K562 (cell line): ENCODE measurements at regions not wholly inside any gene's neighbourhood (a gene's known extent, or its start where the extent isn't known, plus 50 kb on each side); places are given as distances from the start of the nearest gene placed in this dataset.

Source experiments
- BRD9 ChIP-seq: fragments of 450-650 bp; IDR thresholded peaks from 2 replicates; pipeline ENCODE4 v1.6.1; 2018; ENCODE audit warnings: low read depth; ENCODE audit not compliant: partially characterized antibody
- CBFA2T2 ChIP-seq: fragments of 450-650 bp; conservative IDR thresholded peaks from 2 replicates; pipeline ENCODE4 v1.6.1; 2017; ENCODE audit warnings: mild to moderate bottlenecking
- CBX5 ChIP-seq: IDR thresholded peaks from 2 replicates; pipeline ENCODE4 v1.6.1; 2014; ENCODE audit warnings: low read depth, borderline replicate concordance
- ELF2 ChIP-seq: fragments of 250-450 bp; sonication (Bioruptor Pico); IDR thresholded peaks from 2 replicates; pipeline ENCODE4 v1.5.0; 2021; ENCODE audit warnings: mild to moderate bottlenecking
- EZH2 ChIP-seq: IDR thresholded peaks from 2 replicates; pipeline ENCODE4 v1.6.1; 2012; ENCODE audit warnings: low read depth, mild to moderate bottlenecking, inconsistent platforms, low read length, borderline replicate concordance
- HLTF ChIP-seq: fragments of 450-650 bp; IDR thresholded peaks from 2 replicates; pipeline ENCODE4 v1.6.1; 2016
- KLF16 ChIP-seq: IDR thresholded peaks from 2 replicates; pipeline ENCODE4 v1.6.1; 2016; ENCODE audit warnings: antibody characterized with exemption
- PCBP2 ChIP-seq: fragments of 200-400 bp; formaldehyde crosslinking; IDR thresholded peaks from 2 replicates; pipeline ENCODE4 v1.6.1; 2018; ENCODE audit warnings: low read length, low read depth, mild to moderate bottlenecking, moderate library complexity; ENCODE audit not compliant: poor library complexity, severe bottlenecking
- PHF21A ChIP-seq: fragments of 450-650 bp; IDR thresholded peaks from 2 replicates; pipeline ENCODE4 v1.6.1; 2017; ENCODE audit warnings: low read depth, borderline replicate concordance
- RBBP5 ChIP-seq: fragments of 200-600 bp; sonication (generic); IDR thresholded peaks from 2 replicates; pipeline ENCODE4 v1.6.1; 2012; ENCODE audit warnings: borderline replicate concordance, mild to moderate bottlenecking, low read length, control low read depth, inconsistent platforms; ENCODE audit not compliant: insufficient read depth, poor library complexity, severe bottlenecking
- RBM14 ChIP-seq: fragments of 200-400 bp; formaldehyde crosslinking; IDR thresholded peaks from 2 replicates; pipeline ENCODE4 v1.6.1; 2018; ENCODE audit warnings: low read depth, mild to moderate bottlenecking, low read length, moderate library complexity, borderline replicate concordance; ENCODE audit not compliant: insufficient read depth
- RCOR1 ChIP-seq, 2 experiments: IDR thresholded peaks; 2 replicates each; pipeline ENCODE4 v1.6.1; 2012; ENCODE audit warnings: low read depth in 2 of 2, low read length in 2 of 2, borderline replicate concordance in 1 of 2, improper control_type of control experiment in 1 of 2
- RNF2 ChIP-seq: sonication (generic); IDR thresholded peaks from 2 replicates; pipeline ENCODE4 v1.6.1; 2016
- TEAD4 ChIP-seq, 2 experiments: sonication (generic) in 1 of 2; formaldehyde crosslinking in 1 of 2; IDR thresholded peaks; 2 replicates each; pipeline versions ENCODE4 v1.6.1 to v1.8.0; 2012 to 2022; ENCODE audit warnings: borderline replicate concordance in 1 of 2, inconsistent platforms in 1 of 2, low read length in 1 of 2, mild to moderate bottlenecking in 1 of 2, missing genetic modification reagents in 1 of 2
- YBX1 ChIP-seq: fragments of 450-650 bp; IDR thresholded peaks from 2 replicates; pipeline ENCODE4 v1.7.1; 2016; ENCODE audit warnings: mild to moderate bottlenecking
- ZC3H8 ChIP-seq: fragments of 450-650 bp; IDR thresholded peaks from 2 replicates; pipeline ENCODE4 v1.6.1; 2017
- ZNF589 ChIP-seq: fragments of 200-800 bp; sonication (Bioruptor generic); IDR thresholded peaks from 2 replicates; pipeline ENCODE4 v1.6.1; 2016; ENCODE audit warnings: low read depth, missing genetic modification characterization, missing compliant biosample characterization
- ZNF717 ChIP-seq: fragments of 250-450 bp; sonication (Bioruptor Pico); IDR thresholded peaks from 2 replicates; pipeline ENCODE4 v1.5.0; 2021
- ZNF75A ChIP-seq: fragments of 450-650 bp; formaldehyde crosslinking; IDR thresholded peaks from 2 replicates; pipeline ENCODE4 v1.4.0; 2020; ENCODE audit warnings: mild to moderate bottlenecking
- TF ChIP-seq, protein P1 (sequence below): fragments of 450-650 bp; IDR thresholded peaks from 2 replicates; pipeline ENCODE4 v1.6.1; 2017; ENCODE audit warnings: antibody characterized with exemption
- TF ChIP-seq, protein P2 (sequence below): fragments of 250-450 bp; sonication (Bioruptor Pico); IDR thresholded peaks from 2 replicates; pipeline ENCODE4 v1.6.1; 2021; ENCODE audit warnings: mild to moderate bottlenecking
- TF ChIP-seq, protein P3 (sequence below): sonication (generic); formaldehyde crosslinking; IDR thresholded peaks from 2 replicates; pipeline ENCODE4 v1.8.1; 2023; ENCODE audit warnings: mild to moderate bottlenecking, missing genetic modification reagents
- TF ChIP-seq, protein P4 (sequence below): IDR thresholded peaks from 2 replicates; pipeline ENCODE4 v1.6.1; 2012; ENCODE audit warnings: low read depth, low read length, improper control_type of control experiment, borderline replicate concordance

DNA sequence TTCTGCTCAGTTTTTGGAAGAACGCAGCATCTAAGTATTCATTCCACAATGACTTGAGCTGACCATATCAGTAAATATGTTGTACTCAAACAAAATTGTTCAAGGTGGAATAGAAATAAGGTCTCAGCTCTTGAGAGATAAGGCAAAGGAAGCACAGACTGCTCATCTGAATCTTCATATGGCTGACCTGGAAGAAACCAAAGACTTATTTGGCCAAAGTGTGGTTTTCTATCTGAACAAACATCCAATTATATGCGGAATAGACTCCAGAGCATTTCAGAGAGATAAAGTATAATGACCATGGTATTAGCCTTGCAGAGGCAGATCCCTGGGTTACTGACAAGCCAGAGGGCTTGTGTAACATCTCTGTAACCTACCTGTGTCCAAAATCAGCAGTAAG, 308.7 kb downstream of the CD83 start (continued):
- TF ChIP-seq, protein P1, sequence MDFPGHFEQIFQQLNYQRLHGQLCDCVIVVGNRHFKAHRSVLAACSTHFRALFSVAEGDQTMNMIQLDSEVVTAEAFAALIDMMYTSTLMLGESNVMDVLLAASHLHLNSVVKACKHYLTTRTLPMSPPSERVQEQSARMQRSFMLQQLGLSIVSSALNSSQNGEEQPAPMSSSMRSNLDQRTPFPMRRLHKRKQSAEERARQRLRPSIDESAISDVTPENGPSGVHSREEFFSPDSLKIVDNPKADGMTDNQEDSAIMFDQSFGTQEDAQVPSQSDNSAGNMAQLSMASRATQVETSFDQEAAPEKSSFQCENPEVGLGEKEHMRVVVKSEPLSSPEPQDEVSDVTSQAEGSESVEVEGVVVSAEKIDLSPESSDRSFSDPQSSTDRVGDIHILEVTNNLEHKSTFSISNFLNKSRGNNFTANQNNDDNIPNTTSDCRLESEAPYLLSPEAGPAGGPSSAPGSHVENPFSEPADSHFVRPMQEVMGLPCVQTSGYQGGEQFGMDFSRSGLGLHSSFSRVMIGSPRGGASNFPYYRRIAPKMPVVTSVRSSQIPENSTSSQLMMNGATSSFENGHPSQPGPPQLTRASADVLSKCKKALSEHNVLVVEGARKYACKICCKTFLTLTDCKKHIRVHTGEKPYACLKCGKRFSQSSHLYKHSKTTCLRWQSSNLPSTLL = no peak
- TF ChIP-seq ZC3H8 (no peak), HLTF (no peak), RCOR1 (IDR thresholded peaks at IDR 0.05; ENCODE audit: borderline replicate concordance in 1 of 2, low read depth in 2 of 2, low read length in 2 of 2) (peak in 1 of 2 experiments; percentile 76; a peak in 2 of 4 replicates), ELF2 (CRISPR knock-in tag) (no peak), ZNF589 (no peak), RBM14 (no peak), RNF2 (no peak), PHF21A (no peak), EZH2 (no peak), ZNF717 (CRISPR knock-in tag) (no peak), YBX1 (no peak), CBX5 (no peak), BRD9 (no peak), ZNF75A (CRISPR knock-in tag) (no peak), KLF16 (no peak; the same call in 1 of the 2 replicates), CBFA2T2 (peak; percentile 28; the same call in 1 of the 2 replicates), PCBP2 (no peak), TEAD4 (IDR thresholded peaks at IDR 0.05; ENCODE audit: low read length) (peak; percentile 64), TEAD4 (CRISPR knock-in tag; IDR thresholded peaks at IDR 0.05; ENCODE audit: borderline replicate concordance) (no peak), RBBP5 (no peak)
- TF ChIP-seq, protein P2, sequence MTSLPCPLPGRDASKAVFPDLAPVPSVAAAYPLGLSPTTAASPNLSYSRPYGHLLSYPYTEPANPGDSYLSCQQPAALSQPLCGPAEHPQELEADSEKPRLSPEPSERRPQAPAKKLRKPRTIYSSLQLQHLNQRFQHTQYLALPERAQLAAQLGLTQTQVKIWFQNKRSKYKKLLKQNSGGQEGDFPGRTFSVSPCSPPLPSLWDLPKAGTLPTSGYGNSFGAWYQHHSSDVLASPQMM (CRISPR knock-in tag) = no peak
- TF ChIP-seq, protein P3, sequence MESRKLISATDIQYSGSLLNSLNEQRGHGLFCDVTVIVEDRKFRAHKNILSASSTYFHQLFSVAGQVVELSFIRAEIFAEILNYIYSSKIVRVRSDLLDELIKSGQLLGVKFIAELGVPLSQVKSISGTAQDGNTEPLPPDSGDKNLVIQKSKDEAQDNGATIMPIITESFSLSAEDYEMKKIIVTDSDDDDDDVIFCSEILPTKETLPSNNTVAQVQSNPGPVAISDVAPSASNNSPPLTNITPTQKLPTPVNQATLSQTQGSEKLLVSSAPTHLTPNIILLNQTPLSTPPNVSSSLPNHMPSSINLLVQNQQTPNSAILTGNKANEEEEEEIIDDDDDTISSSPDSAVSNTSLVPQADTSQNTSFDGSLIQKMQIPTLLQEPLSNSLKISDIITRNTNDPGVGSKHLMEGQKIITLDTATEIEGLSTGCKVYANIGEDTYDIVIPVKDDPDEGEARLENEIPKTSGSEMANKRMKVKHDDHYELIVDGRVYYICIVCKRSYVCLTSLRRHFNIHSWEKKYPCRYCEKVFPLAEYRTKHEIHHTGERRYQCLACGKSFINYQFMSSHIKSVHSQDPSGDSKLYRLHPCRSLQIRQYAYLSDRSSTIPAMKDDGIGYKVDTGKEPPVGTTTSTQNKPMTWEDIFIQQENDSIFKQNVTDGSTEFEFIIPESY (CRISPR knock-in tag) = no peak
- TF ChIP-seq, protein P4, sequence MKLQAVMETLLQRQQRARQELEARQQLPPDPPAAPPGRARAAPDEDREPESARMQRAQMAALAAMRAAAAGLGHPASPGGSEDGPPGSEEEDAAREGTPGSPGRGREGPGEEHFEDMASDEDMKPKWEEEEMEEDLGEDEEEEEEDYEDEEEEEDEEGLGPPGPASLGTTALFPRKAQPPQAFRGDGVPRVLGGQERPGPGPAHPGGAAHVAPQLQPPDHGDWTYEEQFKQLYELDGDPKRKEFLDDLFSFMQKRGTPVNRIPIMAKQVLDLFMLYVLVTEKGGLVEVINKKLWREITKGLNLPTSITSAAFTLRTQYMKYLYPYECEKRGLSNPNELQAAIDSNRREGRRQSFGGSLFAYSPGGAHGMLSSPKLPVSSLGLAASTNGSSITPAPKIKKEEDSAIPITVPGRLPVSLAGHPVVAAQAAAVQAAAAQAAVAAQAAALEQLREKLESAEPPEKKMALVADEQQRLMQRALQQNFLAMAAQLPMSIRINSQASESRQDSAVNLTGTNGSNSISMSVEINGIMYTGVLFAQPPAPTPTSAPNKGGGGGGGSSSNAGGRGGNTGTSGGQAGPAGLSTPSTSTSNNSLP = no peak
